SK-N-SH treated with all-trans-retinoic acid at 6 μM for 48 hours (cell line): ENCODE measurements at regions not wholly inside any gene's neighbourhood (a gene's known extent, or its start where the extent isn't known, plus 50 kb on each side); places are given as distances from the start of the nearest gene placed in this dataset.
"Not testable (repeated sequence)": the region's sequence is repeated elsewhere in the genome, so short reads cannot be mapped to it uniquely, and the experiment has no call there.

Source experiments
- ATAC-seq: fragments of 200-7000 bp; cut with Tn5 transposase; 3 replicates; pipeline ENCODE4 v1.9.1; 2020; ENCODE audit warnings: mild to moderate bottlenecking, moderate library complexity
- ARNTL ChIP-seq: fragments of 450-650 bp; formaldehyde crosslinking; IDR thresholded peaks from 2 replicates; pipeline ENCODE4 v1.5.0; 2020; ENCODE audit warnings: low read depth, mild to moderate bottlenecking, moderate library complexity, borderline replicate concordance
- BACH2 ChIP-seq: fragments of 250-450 bp; sonication (Bioruptor Pico); IDR thresholded peaks from 2 replicates; pipeline ENCODE4 v1.9.0; 2021; ENCODE audit warnings: mild to moderate bottlenecking, borderline replicate concordance
- CSDC2 ChIP-seq: fragments of 250-450 bp; sonication (Bioruptor Pico); IDR thresholded peaks from 2 replicates; pipeline ENCODE4 v1.5.0; 2020; ENCODE audit warnings: mild to moderate bottlenecking, moderate library complexity
- CSRNP3 ChIP-seq: fragments of 250-450 bp; sonication (Bioruptor Pico); IDR thresholded peaks from 2 replicates; pipeline ENCODE4 v1.5.1; 2021; ENCODE audit warnings: mild to moderate bottlenecking, moderate library complexity
- ISL1 ChIP-seq: fragments of 250-450 bp; sonication (Bioruptor Pico); IDR thresholded peaks from 2 replicates; pipeline ENCODE4 v2.1.2; 2022; ENCODE audit warnings: mild to moderate bottlenecking, moderate library complexity
- OSR1 ChIP-seq: fragments of 250-450 bp; sonication (Bioruptor Pico); IDR thresholded peaks from 2 replicates; pipeline ENCODE4 v1.8.0; 2022; ENCODE audit warnings: moderate library complexity, mild to moderate bottlenecking, inconsistent platforms
- PATZ1 ChIP-seq: fragments of 250-450 bp; sonication (Bioruptor Pico); IDR thresholded peaks from 2 replicates; pipeline ENCODE4 v1.8.0; 2020; ENCODE audit warnings: mild to moderate bottlenecking, moderate library complexity, borderline replicate concordance
- POU6F1 ChIP-seq: fragments of 250-450 bp; sonication (Bioruptor Pico); IDR thresholded peaks from 2 replicates; pipeline ENCODE4 v1.8.0; 2021; ENCODE audit warnings: low read depth, mild to moderate bottlenecking, moderate library complexity, borderline replicate concordance
- PPARA ChIP-seq: fragments of 250-450 bp; sonication (Bioruptor Pico); IDR thresholded peaks from 2 replicates; pipeline ENCODE4 v1.5.0; 2020; ENCODE audit warnings: mild to moderate bottlenecking, borderline replicate concordance
- RARB ChIP-seq: fragments of 250-450 bp; sonication (Bioruptor Pico); IDR thresholded peaks from 2 replicates; pipeline ENCODE4 v1.8.0; 2021; ENCODE audit warnings: mild to moderate bottlenecking, moderate library complexity
- SNAI2 ChIP-seq: fragments of 250-450 bp; sonication (Bioruptor Pico); IDR thresholded peaks from 2 replicates; pipeline ENCODE4 v1.5.0; 2020; ENCODE audit warnings: mild to moderate bottlenecking, moderate library complexity
- TOX ChIP-seq: fragments of 250-450 bp; sonication (Bioruptor Pico); IDR thresholded peaks from 2 replicates; pipeline ENCODE4 v1.8.0; 2021; ENCODE audit warnings: mild to moderate bottlenecking, moderate library complexity, borderline replicate concordance
- ZC3H10 ChIP-seq: fragments of 250-450 bp; sonication (Bioruptor Pico); IDR thresholded peaks from 2 replicates; pipeline ENCODE4 v1.5.1; 2021; ENCODE audit warnings: mild to moderate bottlenecking, moderate library complexity
- ZFP30 ChIP-seq: fragments of 450-650 bp; formaldehyde crosslinking; IDR thresholded peaks from 2 replicates; pipeline ENCODE4 v1.5.0; 2022; ENCODE audit warnings: mild to moderate bottlenecking, moderate library complexity
- ZNF565 ChIP-seq: fragments of 450-650 bp; formaldehyde crosslinking; conservative IDR thresholded peaks from 2 replicates; pipeline ENCODE4 v1.5.0; 2020; ENCODE audit warnings: low read depth, mild to moderate bottlenecking, moderate library complexity
- ZNF70 ChIP-seq: fragments of 450-650 bp; formaldehyde crosslinking; IDR thresholded peaks from 2 replicates; pipeline ENCODE4 v1.5.0; 2020; ENCODE audit warnings: mild to moderate bottlenecking, moderate library complexity
- ZNF8 ChIP-seq: fragments of 450-650 bp; formaldehyde crosslinking; IDR thresholded peaks from 2 replicates; pipeline ENCODE4 v1.5.0; 2020; ENCODE audit warnings: mild to moderate bottlenecking, moderate library complexity
- TF ChIP-seq, protein P1 (sequence below): fragments of 250-450 bp; sonication (Bioruptor Pico); IDR thresholded peaks from 2 replicates; pipeline ENCODE4 v1.5.1; 2020; ENCODE audit warnings: low read depth, mild to moderate bottlenecking, moderate library complexity

DNA sequence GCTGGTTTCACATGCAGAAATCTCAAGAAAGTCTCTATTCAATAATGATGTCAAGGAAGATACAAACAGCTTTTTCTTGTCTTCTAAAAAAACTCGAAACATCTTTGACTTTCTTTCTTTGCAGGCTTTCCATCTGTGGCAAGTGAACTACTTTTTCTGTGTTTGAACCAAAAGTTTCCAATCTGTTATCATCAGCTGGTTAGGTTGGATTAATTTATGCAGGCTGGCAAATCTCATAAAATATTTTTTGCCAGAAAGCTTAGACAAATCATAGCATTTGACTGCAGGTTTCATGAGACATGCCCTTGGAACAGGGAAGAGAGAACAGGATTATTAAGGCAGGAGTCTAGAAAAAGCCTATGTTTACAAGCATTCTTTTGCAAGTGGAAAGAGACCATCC lies 86.1 kb upstream of the ARHGAP42 start:
- TF ChIP-seq PATZ1 = no peak
- TF ChIP-seq, all 23 proteins: peak for 0
- no peak for ATAC-seq

DNA sequence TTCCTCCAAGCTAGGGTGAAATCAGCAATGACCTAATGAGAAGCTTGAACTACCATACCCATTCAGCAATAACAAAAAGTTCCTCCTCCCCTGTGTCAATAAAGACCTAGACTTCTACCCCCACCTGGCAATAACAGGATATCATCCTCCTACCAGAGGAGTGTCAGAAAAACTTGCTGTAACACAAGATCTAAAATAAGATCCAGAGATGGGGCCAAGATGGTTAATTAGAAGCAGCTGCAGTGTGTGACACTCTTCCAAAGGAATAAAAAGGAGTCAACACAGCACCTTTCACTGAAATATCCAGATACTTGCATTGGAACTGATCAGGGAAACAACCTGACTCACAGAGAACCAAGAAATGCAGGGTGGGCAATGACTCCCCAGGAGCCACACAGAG lies 84.4 kb upstream of the ARHGAP42 start:
- TF ChIP-seq BACH2 (no peak), POU6F1 (CRISPR knock-in tag) (no peak), TOX (CRISPR knock-in tag) (no peak)
- ATAC-seq = no peak

GRCh38 chr11:100607761-100608160 lies 79.3 kb upstream of the ARHGAP42 start:
- ATAC-seq = not testable (repeated sequence)

- TF ChIP-seq TOX (CRISPR knock-in tag) (no peak), ZNF8 (no peak), ISL1 (CRISPR knock-in tag) (no peak), SNAI2 (CRISPR knock-in tag) (no peak), OSR1 (CRISPR knock-in tag) (no peak), RARB (CRISPR knock-in tag) (no peak), PPARA (CRISPR knock-in tag) (no peak), PATZ1 (no peak), ARNTL (CRISPR knock-in tag) (no peak), POU6F1 (CRISPR knock-in tag) (no peak), ZC3H10 (CRISPR knock-in tag) (no peak), ZNF70 (no peak), ZNF565 (CRISPR knock-in tag) (no peak), CSDC2 (CRISPR knock-in tag) (no peak), ZFP30 (CRISPR knock-in tag) (no peak), CSRNP3 (CRISPR knock-in tag) (no peak)
- TF ChIP-seq, protein P1, sequence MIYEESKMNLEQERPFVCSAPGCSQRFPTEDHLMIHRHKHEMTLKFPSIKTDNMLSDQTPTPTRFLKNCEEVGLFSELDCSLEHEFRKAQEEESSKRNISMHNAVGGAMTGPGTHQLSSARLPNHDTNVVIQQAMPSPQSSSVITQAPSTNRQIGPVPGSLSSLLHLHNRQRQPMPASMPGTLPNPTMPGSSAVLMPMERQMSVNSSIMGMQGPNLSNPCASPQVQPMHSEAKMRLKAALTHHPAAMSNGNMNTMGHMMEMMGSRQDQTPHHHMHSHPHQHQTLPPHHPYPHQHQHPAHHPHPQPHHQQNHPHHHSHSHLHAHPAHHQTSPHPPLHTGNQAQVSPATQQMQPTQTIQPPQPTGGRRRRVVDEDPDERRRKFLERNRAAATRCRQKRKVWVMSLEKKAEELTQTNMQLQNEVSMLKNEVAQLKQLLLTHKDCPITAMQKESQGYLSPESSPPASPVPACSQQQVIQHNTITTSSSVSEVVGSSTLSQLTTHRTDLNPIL (CRISPR knock-in tag) = no peak
- TF ChIP-seq, all 23 proteins: peak for 0
- no peak for ATAC-seq
These were observed 74.3 kb upstream of the ARHGAP42 start for GRCh38 chr11:100612766-100613165.
